WTC11 (cell line): ENCODE measurements at regions not wholly inside any gene's neighbourhood (a gene's known extent, or its start where the extent isn't known, plus 50 kb on each side); places are given as distances from the start of the nearest gene placed in this dataset.
A peak's percentile ranks its signal among the peaks of the same experiment; 100 is the strongest.

Experiments
- ATAC-seq: fragments of 200-7000 bp; cut with Tn5 transposase; 2 replicates; pipeline ENCODE4 v1.10.0; 2021; ENCODE audit warnings: mild to moderate bottlenecking, moderate library complexity
- CTCF ChIA-PET: fragments of 300-600 bp; sonication (Branson Sonifier 250); formaldehyde crosslinking; loops from one replicate; lab custom pipeline; 2021; ENCODE audit warnings: antibody characterized with exemption; lab: Charles Lee
- POLR2A ChIA-PET: fragments of 350-600 bp; sonication (Branson Sonifier 250); formaldehyde crosslinking; loops from one replicate; lab custom pipeline; 2021; ENCODE audit warnings: antibody characterized with exemption; lab: Charles Lee
- DNase-seq: peaks from one replicate; pipeline ENCODE4 v3.0.0; 2021; ENCODE audit warnings: low spot score
- H3K27ac Mint-ChIP-seq: 2 replicates; pipeline ENCODE4 v1.8.0; 2021; ENCODE audit warnings: mixed read lengths
- H3K27me3 Mint-ChIP-seq: 2 replicates; pipeline ENCODE4 v1.8.0; 2021; ENCODE audit warnings: low read depth, mild to moderate bottlenecking, moderate library complexity, mixed read lengths
- H3K36me3 Mint-ChIP-seq: 2 replicates; pipeline ENCODE4 v1.8.0; 2021; ENCODE audit warnings: mixed read lengths
- H3K4me1 Mint-ChIP-seq: 2 replicates; pipeline ENCODE4 v1.8.0; 2022; ENCODE audit warnings: mixed read lengths
- H3K4me3 Mint-ChIP-seq: 2 replicates; pipeline ENCODE4 v1.8.0; 2021; ENCODE audit warnings: mild to moderate bottlenecking, moderate library complexity, mixed read lengths
- H3K9me3 Mint-ChIP-seq: 2 replicates; pipeline ENCODE4 v1.8.0; 2021; ENCODE audit warnings: mixed read lengths
- ATF2 ChIP-seq: sonication (generic); formaldehyde crosslinking; IDR thresholded peaks from 2 replicates; pipeline ENCODE4 v1.8.1; 2022; ENCODE audit warnings: low read depth, missing genetic modification reagents, borderline replicate concordance
- ESRRA ChIP-seq: sonication (generic); formaldehyde crosslinking; IDR thresholded peaks from 2 replicates; pipeline ENCODE4 v1.8.1; 2022; ENCODE audit warnings: mild to moderate bottlenecking, missing genetic modification reagents, borderline replicate concordance
- FOXJ3 ChIP-seq: sonication (generic); formaldehyde crosslinking; IDR thresholded peaks from 2 replicates; pipeline ENCODE4 v1.9.0; 2021; ENCODE audit warnings: missing genetic modification reagents, mild to moderate bottlenecking, borderline replicate concordance
- FOXP4 ChIP-seq: sonication (generic); formaldehyde crosslinking; IDR thresholded peaks from 2 replicates; pipeline ENCODE4 v1.8.0; 2022; ENCODE audit warnings: mild to moderate bottlenecking, missing genetic modification reagents
- JAZF1 ChIP-seq: fragments of 250-450 bp; sonication (Bioruptor Pico); IDR thresholded peaks from 2 replicates; pipeline ENCODE4 v1.9.0; 2021; ENCODE audit warnings: moderate library complexity, mild to moderate bottlenecking, inconsistent platforms
- MAX ChIP-seq: sonication (generic); formaldehyde crosslinking; IDR thresholded peaks from 2 replicates; pipeline ENCODE4 v1.8.0; 2022; ENCODE audit warnings: mild to moderate bottlenecking, missing genetic modification reagents
- MXD4 ChIP-seq: fragments of 250-450 bp; sonication (Bioruptor Pico); IDR thresholded peaks from 2 replicates; pipeline ENCODE4 v1.8.0; 2021; ENCODE audit warnings: mild to moderate bottlenecking, moderate library complexity, borderline replicate concordance
- NFE2L1 ChIP-seq: sonication (generic); formaldehyde crosslinking; IDR thresholded peaks from 2 replicates; pipeline ENCODE4 v1.8.1; 2023; ENCODE audit warnings: missing genetic modification reagents
- NFYB ChIP-seq: sonication (generic); formaldehyde crosslinking; conservative IDR thresholded peaks from 2 replicates; pipeline ENCODE4 v1.8.0; 2022; ENCODE audit warnings: low read depth, missing genetic modification reagents
- TEAD4 ChIP-seq: sonication (generic); formaldehyde crosslinking; IDR thresholded peaks from 2 replicates; pipeline ENCODE4 v1.8.0; 2022; ENCODE audit warnings: mild to moderate bottlenecking, missing genetic modification reagents
- USF1 ChIP-seq: sonication (generic); formaldehyde crosslinking; IDR thresholded peaks from 2 replicates; pipeline ENCODE4 v1.8.0; 2022; ENCODE audit warnings: mild to moderate bottlenecking, missing genetic modification reagents
- USF2 ChIP-seq: sonication (generic); formaldehyde crosslinking; IDR thresholded peaks from 2 replicates; pipeline ENCODE4 v1.8.1; 2023; ENCODE audit warnings: mild to moderate bottlenecking, missing genetic modification reagents, moderate library complexity
- ZMAT4 ChIP-seq: fragments of 250-450 bp; sonication (Bioruptor Pico); IDR thresholded peaks from 2 replicates; pipeline ENCODE4 v1.9.0; 2021; ENCODE audit warnings: mild to moderate bottlenecking
- ZNF317 ChIP-seq: sonication (generic); formaldehyde crosslinking; IDR thresholded peaks from 2 replicates; pipeline ENCODE4 v1.8.1; 2023; ENCODE audit warnings: low read depth, mild to moderate bottlenecking, moderate library complexity, missing genetic modification reagents, borderline replicate concordance
- ZNF532 ChIP-seq: fragments of 250-450 bp; sonication (Bioruptor Pico); IDR thresholded peaks from 2 replicates; pipeline ENCODE4 v1.9.0; 2021; ENCODE audit warnings: mild to moderate bottlenecking, borderline replicate concordance

- Mint-ChIP-seq H3K27me3 (peaks cover 10% of the 10 kb centered on the region; the same call in 1 of the 2 replicates), H3K4me1 (peaks cover 44% of the 10 kb centered on the region), H3K36me3 (no peaks in the 10 kb centered on the region), H3K4me3 (no peak overlapping the region), H3K9me3 (no peaks in the 10 kb centered on the region; the same call in 1 of the 2 replicates), H3K27ac (no peak overlapping the region)
- ATAC-seq (no peak), DNase-seq (no peak)
- TF ChIP-seq ESRRA (CRISPR knock-in tag) = no peak
- no peak for TF ChIP-seq NFE2L1 (CRISPR knock-in tag)
- no peak for TF ChIP-seq ZNF317 (CRISPR knock-in tag)
- no peak for TF ChIP-seq JAZF1 (CRISPR knock-in tag)
- TF ChIP-seq ZNF532 = no peak
- no peak for TF ChIP-seq USF1 (CRISPR knock-in tag)
- TF ChIP-seq NFYB (CRISPR knock-in tag) = no peak
- no peak for TF ChIP-seq MAX (CRISPR knock-in tag)
- TF ChIP-seq ZMAT4 (CRISPR knock-in tag) = no peak
- no peak for TF ChIP-seq ATF2 (CRISPR knock-in tag)
- TF ChIP-seq USF2 (CRISPR knock-in tag) = no peak
- TF ChIP-seq MXD4 (CRISPR knock-in tag) = no peak
- ChIA-PET POLR2A (no interaction called here), CTCF (interaction anchor here (1.7 to 6.2 kb wide), 2 partner anchors 9 to 81 kb away, joined by 6 to 39 read pairs; no protein-coding TSS in a partner anchor)
Observed at GRCh38 chr11:31877863-31878262, 66.7 kb upstream of the PAX6 start.

GRCh38 chr11:31877083-31877482, 66.0 kb upstream of the PAX6 start:
- ChIA-PET CTCF (interaction anchor here (1.1 to 6.2 kb wide), 3 partner anchors 10 to 82 kb away, joined by 3 to 39 read pairs (median 6); no protein-coding TSS in a partner anchor), POLR2A (no interaction called here)
- peaks cover 12% of the 10 kb centered on the region for H3K27me3 Mint-ChIP-seq
- H3K36me3 Mint-ChIP-seq = no peaks in the 10 kb centered on the region
- peaks cover 40% of the 10 kb centered on the region for H3K4me1 Mint-ChIP-seq
- ATAC-seq (peak; percentile 25; the same call in 1 of the 2 replicates), DNase-seq (no peak)
- no peak overlapping the region for H3K4me3 Mint-ChIP-seq
- no peaks in the 10 kb centered on the region; the same call in 1 of the 2 replicates for H3K9me3 Mint-ChIP-seq
- no peak for TF ChIP-seq FOXP4 (CRISPR knock-in tag)
- no peak for TF ChIP-seq FOXJ3 (CRISPR knock-in tag)
- no peak for TF ChIP-seq TEAD4 (CRISPR knock-in tag)
- H3K27ac Mint-ChIP-seq = no peak overlapping the region
